Suprapubic skin (tissue), 3 donors: ENCODE measurements at regions not wholly inside any gene's neighbourhood (a gene's known extent, or its start where the extent isn't known, plus 50 kb on each side); places are given as distances from the start of the nearest gene placed in this dataset.

Experiments
- CTCF ChIP-seq, 2 donors: fragments of 200-600 bp in 1 of 2; fragments of 450-650 bp in 1 of 2; sonication (generic) in 1 of 2; IDR thresholded peaks; one replicate each; pipeline ENCODE4 v1.5.1; 2016 to 2019; ENCODE audit warnings: antibody characterized with exemption in 2 of 2, mild to moderate bottlenecking in 1 of 2, moderate library complexity in 1 of 2
- POLR2AphosphoS5 ChIP-seq, 3 donors: sonication (generic); formaldehyde crosslinking; IDR thresholded peaks; one replicate each; pipeline ENCODE4 v1.6.1; 2017; ENCODE audit warnings: antibody characterized with exemption in 3 of 3

DNA sequence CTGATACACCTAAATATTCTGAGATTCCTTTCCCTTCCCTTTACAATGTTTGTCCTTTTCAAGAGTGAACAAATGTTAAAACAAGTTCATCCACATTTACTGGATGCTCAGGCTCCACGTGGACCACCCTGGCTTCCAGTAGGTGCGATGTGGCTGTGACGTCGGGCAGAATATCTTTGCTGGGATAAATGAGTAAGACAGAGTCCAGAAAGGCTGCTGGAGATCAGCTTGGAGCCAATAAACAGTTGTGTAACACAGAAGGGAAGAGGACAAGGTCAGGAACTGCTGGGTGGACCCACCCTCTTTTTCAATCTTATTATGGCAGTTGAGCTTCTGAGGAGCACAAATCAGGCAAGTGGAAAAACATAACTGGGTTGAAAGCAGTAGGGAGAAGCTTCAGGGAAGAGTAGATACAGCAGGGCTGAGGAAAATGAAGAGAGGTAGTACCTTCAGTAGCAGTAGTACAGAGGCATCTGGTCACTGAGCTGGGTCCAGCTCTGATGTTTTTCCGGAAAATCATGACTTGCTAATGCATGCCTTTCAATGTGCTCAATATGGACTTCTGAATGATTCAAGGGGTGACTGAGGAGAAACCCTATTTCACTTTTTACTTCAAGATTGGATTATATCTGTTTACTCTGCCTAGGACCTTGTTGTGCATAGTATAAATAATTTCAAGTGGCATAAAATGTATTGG lies 171.8 kb upstream of the MAD2L1 start:
- no peak for TF ChIP-seq CTCF (IDR thresholded peaks at IDR 0.05)
- TF ChIP-seq POLR2AphosphoS5 (IDR thresholded peaks at IDR 0.05), result no peak
